ENCODE measurements at regions not wholly inside any gene's neighbourhood (a gene's known extent, or its start where the extent isn't known, plus 50 kb on each side); places are given as distances from the start of the nearest gene placed in this dataset.
"Not testable (repeated sequence)": the region's sequence is repeated elsewhere in the genome, so short reads cannot be mapped to it uniquely, and the experiment has no call there.

DNA sequence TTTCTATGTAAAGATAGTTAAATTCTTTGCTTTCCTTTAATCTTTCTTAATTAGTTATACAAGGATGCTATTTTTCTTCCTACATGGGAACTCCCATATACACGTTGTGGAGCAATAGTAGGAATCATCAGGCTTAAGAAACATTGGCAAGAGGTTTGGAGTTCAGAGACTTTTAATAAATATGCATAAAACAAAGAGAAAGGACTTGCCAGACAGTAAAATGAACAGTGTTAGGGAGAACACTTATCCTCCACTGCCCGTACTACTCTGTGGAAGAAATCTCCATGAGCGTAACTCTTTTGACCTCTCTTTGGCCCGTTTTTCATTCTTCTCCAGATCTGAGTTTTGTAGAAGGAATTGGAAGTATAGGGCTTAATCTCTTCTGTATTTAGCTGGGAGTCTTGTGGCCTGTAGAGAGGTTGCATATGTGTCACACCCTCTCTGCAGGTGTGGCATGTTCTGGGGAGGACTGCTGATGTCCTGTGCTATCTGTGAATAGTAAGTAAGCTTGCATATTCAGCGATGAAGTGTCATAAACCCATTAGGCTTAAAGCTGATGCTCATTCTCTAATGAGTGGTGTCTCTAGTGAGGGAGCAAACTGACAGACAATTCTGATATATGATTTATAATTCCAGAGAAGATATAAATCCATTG is 455.4 kb upstream of the FAR2 start:
- no peak for DNase-seq

GRCh38 chr12:28698553-28698952 is 450.5 kb upstream of the FAR2 start:
- DNase-seq: no peak

DNA sequence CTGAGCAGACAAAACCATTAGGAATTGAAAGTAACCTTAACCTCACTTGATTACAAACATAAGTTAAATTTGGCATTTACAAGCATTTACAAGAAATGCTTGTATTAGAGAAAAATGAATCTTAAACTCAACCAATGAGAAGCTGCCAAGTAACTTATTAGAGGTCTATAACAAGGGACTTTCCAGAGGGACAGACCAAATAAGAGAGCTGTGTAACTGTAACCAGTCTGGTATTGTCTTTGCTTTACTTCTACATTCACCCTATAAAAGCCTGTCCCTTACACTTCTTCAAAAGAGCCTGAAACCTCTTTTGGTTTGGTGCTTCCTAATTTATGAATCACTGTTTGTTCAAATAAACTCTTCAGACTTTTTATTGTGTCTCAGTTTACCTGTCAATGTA is 450.0 kb upstream of the FAR2 start:
- DNase-seq: no peak

DNA sequence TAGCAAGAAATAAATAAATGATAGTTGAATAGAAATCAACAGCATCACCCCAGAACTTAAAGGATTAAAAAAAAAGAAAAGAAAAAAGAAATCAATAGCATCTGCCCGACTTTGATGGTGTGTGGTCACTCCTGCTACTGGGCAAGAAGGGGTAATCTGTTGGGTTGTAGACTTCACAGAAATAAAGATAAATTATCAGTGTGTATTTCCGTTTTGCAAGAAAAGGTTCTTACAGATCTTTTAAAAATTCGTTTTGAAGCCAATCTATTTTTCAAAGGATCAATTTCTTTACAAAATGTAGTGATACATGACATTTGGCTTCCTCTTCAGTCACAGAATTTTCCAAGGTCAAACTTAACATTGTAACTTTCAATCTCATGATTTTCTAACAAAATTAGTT is 448.9 kb upstream of the FAR2 start:
- no peak for DNase-seq

- DNase-seq: no peak
Measured at GRCh38 chr12:28704477-28705169, 444.5 kb upstream of the FAR2 start.

- no peak for DNase-seq
Measured at GRCh38 chr12:28708918-28709371, 440.1 kb upstream of the FAR2 start.

- DNase-seq: no peak
Measured at GRCh38 chr12:28709986-28710685, 438.9 kb upstream of the FAR2 start.

GRCh38 chr12:28710882-28711281 is 438.2 kb upstream of the FAR2 start:
- no peak for DNase-seq

- no peak for DNase-seq
Measured at GRCh38 chr12:28711421-28711820, 437.7 kb upstream of the FAR2 start.

DNA sequence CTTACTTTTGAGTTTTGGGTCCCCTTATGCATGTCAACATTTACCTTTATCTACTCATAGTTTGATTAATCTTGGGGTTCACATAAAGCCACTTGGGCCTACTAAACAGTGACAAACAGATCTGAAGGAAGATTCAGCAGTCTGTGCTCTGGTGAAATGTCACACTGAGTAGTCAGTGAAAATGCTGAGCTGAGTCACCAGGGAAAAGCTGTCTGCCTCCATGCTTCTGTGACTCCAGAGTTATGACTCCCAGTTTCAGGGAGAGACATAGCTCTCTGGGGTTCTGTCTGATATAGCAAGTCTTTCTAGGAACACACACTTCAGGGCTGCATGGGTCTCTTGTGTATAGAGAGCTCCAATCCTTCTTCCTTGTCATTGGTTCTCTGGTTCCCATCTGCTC is 406.3 kb upstream of the FAR2 start:
- no peak for DNase-seq

DNA sequence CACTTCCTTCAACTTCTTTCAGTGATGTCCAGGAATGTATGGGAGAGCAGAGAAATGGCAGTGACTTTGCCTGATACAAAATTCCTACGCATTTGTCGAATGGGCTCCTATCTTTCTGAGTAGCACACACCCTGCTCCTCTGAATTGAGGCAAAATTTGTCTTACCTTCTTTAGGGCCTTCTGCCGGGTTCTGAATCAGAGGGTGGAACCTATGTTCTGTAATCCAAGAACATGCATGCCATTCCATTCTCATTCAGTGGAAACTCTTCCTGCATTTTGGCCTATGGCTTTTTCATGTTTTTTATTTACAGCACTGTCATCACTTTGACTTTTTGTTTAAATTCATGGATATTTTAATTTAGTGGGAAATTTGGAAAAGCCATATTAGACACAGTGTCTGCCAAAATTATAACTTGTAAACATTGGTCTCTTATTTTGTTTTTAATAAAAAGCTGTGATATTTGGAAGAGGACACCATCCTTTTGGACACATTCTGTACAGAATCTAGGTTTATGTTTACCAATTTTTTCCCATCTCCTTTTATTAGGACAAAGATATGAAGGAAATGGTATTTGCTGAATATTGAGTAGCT is 402.2 kb upstream of the FAR2 start:
- DNase-seq: no peak

DNA sequence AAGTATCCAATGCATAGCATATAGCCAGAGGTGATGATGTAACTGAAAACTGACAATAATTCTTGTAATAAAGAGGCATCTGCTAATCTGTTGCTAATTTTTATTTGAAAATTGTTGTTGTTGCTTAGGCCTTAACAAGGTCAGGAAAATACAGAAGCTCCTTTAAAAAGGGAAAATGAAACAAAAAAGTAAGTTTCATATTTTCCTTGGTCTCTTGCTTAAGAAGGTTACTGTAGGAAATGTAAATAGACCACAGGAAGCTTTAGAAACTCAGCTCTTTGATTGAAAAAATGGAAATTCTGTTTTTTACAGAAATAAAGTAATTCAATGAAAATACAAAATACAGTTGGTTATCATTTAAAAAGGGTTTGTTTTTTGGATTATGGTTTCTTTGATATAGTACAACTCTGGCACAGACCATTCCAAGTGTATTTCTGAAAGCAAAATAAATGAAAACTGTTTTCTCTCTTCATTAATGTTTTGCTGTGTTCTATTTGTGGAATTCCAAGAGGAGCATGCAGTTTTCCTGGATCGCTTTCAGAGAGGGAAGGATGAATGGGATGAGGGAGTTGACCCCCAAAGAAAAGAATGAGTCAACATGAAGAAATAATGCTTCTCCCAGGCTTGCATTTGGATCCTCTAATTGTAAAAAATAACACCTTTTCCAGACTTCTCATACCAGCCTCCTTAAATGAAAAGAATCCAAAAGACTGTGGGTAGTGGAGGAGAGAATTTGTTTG is 398.0 kb upstream of the FAR2 start:
- DNase-seq: no peak

GRCh38 chr12:28755027-28755426 is 394.1 kb upstream of the FAR2 start:
- DNase-seq: no peak

- DNase-seq: no peak
Measured at GRCh38 chr12:28759333-28759732, 389.7 kb upstream of the FAR2 start.

- DNase-seq: not testable (repeated sequence)
Measured at GRCh38 chr12:28760040-28760903, 388.8 kb upstream of the FAR2 start.

DNA sequence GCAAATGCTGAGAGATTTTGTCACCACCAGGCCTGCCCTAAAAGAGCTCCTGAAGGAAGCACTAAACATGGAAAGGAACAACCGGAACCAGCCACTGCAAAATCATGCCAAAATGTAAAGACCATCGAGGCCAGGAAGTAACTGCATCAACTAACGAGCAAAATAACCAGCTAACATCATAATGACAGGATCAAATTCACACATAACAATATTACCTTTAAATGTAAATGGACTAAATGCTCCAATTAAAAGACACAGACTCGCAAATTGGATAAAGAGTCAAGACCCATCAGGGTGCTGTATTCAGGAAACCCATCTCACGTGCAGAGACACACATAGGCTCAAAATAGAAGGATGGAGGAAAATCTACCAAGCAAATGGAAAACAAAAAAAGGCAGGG is 387.2 kb upstream of the FAR2 start:
- not testable (repeated sequence) for DNase-seq

- no peak for DNase-seq
Measured at GRCh38 chr12:28766398-28766797, 382.7 kb upstream of the FAR2 start.

DNA sequence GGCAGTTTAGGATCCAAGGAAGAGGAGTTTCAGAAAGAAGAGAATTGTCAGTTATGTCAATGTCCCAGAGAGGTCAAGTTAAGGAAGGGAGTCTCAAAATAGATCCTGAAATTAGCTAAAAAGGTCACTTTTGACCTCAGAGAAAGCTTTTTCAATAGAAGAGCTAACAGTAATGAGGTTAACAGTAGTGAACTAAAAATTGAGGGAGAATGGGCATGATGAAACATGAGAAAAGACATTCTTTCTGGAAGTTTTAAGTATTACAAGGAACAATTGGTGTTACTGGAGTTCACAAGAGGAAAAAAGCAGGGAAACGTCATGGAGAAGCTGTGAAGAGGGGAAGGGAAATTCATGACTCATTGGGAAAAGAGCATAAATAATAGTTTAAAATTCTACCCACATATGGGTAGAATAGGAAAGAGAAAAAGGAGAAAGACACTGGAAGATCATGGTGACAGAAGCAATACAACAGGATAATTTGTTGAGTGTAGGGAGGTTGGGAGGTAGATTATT is 381.2 kb upstream of the FAR2 start:
- no peak for DNase-seq

GRCh38 chr12:28770322-28770721 is 378.8 kb upstream of the FAR2 start:
- DNase-seq: no peak

DNA sequence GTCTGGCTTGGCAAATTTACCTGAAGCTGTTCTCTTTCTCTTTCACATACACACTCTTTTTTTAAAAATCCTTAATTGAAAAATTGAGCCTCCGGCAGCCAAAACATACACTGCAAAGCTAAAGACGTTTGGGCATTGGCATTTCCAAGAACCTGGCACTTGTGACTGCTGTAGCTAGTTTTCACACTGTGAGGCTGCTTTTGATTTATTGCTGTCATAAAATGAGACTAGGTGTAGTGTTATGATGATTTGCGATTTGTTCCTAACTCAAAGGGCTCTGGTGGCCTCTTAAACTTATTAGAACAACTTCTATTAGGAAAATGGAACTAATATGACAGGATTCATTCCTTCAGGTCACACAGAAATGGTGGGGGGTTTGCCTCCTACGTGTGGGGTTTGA is 377.1 kb upstream of the FAR2 start:
- no peak for DNase-seq

DNA sequence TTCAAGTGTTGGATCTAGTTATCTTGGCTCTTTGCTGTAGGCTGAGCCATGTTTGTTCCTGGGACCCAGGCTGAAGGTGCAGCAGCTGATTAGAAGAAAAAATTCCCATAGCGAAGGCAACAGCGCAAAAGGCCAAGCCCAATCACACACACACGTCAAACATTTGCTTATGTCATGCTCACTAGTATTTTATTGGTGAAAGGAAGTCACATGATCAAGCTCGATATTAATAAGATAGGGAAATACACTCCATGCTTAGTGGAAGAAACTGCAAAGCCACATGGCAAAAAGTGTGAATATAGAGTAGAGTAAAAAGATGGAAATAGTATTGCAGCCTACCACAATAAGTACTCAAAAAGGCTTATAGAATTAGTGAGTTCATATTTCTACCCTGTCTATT is 373.5 kb upstream of the FAR2 start:
- DNase-seq: no peak

- DNase-seq: no peak
Measured at GRCh38 chr12:28776220-28776619, 372.9 kb upstream of the FAR2 start.

Data from hematopoietic multipotent progenitor cell treated with erythropoietin and hydrocortisone succinate and interleukin-3 and kit ligand, for 4 days (in vitro differentiated cells).